Prostate gland (tissue), 2 donors: ENCODE measurements at regions not wholly inside any gene's neighbourhood (a gene's known extent, or its start where the extent isn't known, plus 50 kb on each side); places are given as distances from the start of the nearest gene placed in this dataset.

Experiments used
- DNase-seq: peaks from one replicate; pipeline ENCODE4 v3.0.0-alpha.2; 2019; ENCODE audit warnings: low spot score
- H3K27ac ChIP-seq, 2 donors: fragments of 200-600 bp; sonication (generic); 2 replicates each; pipeline ENCODE4 v1.5.1; 2017 to 2019
- H3K27me3 ChIP-seq: fragments of 200-600 bp; sonication (generic); replicated peaks from 2 replicates; pipeline ENCODE4 v1.5.1; 2019; ENCODE audit not compliant: insufficient read depth
- H3K36me3 ChIP-seq, 2 donors: fragments of 200-600 bp; sonication (generic); 1 replicate in 1 of 2; 2 replicates in 1 of 2; pipeline versions ENCODE4 v1.5.1 to v1.8.1; 2017 to 2019
- H3K4me1 ChIP-seq: fragments of 200-600 bp; sonication (generic); replicated peaks from 2 replicates; pipeline ENCODE4 v1.5.1; 2019
- H3K4me3 ChIP-seq, 2 donors: fragments of 200-600 bp; sonication (generic); 2 replicates each; pipeline ENCODE4 v1.5.1; 2017 to 2019
- H3K9me3 ChIP-seq: fragments of 200-600 bp; sonication (generic); 2 replicates; pipeline ENCODE4 v1.5.1; 2017
- POLR2A ChIP-seq: fragments of 450-650 bp; IDR thresholded peaks from one replicate; pipeline ENCODE4 v1.6.1; 2016; ENCODE audit warnings: antibody characterized with exemption, mild to moderate bottlenecking
- POLR2AphosphoS5 ChIP-seq: sonication (generic); formaldehyde crosslinking; IDR thresholded peaks from one replicate; pipeline ENCODE4 v1.6.1; 2017; ENCODE audit warnings: antibody characterized with exemption
- WGBS: methylation state at CpG from one replicate; pipeline ENCODE4 v1.1.5; 2018; 5-methylcytosine and 5-hydroxymethylcytosine counted together
- intact Hi-C: fragments of 100-400 bp; cut with DNase I; formaldehyde crosslinking; loops from one replicate; pipeline ENCODE4 v1.14.2; 2022
- TF ChIP-seq, protein P1 (sequence below), 4 experiments: fragments of 200-600 bp in 2 of 4; fragments of 450-650 bp in 2 of 4; sonication (generic) in 2 of 4; IDR thresholded peaks; 1 replicate in 3 of 4; 2 replicates in 1 of 4; pipeline ENCODE4 v1.5.1; 2016 to 2019; ENCODE audit warnings: antibody characterized with exemption in 4 of 4, mild to moderate bottlenecking in 2 of 4, moderate library complexity in 2 of 4

DNA sequence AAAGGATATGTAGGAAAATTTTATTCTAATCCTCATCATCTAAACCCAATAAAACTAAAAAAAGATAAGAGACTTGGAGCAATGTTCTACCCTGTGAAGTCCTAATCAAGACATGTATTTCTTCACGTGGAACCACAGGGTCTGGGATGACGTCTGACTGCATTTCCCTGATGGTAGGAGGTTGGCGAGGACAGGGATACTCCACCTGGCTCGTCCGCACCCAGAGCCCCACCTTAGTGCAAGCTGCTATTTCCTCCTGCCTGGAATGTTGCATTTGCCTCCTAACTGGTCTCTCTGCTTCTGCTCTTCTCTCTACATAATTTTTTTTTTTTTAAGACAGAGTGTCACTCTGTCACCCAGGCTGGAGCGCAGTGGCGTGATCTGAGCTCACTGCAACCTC, 57.7 kb upstream of the RASGRP1 start:
- no peaks in the 10 kb centered on the region for H3K36me3 ChIP-seq
- TF ChIP-seq, protein P1, sequence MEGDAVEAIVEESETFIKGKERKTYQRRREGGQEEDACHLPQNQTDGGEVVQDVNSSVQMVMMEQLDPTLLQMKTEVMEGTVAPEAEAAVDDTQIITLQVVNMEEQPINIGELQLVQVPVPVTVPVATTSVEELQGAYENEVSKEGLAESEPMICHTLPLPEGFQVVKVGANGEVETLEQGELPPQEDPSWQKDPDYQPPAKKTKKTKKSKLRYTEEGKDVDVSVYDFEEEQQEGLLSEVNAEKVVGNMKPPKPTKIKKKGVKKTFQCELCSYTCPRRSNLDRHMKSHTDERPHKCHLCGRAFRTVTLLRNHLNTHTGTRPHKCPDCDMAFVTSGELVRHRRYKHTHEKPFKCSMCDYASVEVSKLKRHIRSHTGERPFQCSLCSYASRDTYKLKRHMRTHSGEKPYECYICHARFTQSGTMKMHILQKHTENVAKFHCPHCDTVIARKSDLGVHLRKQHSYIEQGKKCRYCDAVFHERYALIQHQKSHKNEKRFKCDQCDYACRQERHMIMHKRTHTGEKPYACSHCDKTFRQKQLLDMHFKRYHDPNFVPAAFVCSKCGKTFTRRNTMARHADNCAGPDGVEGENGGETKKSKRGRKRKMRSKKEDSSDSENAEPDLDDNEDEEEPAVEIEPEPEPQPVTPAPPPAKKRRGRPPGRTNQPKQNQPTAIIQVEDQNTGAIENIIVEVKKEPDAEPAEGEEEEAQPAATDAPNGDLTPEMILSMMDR (IDR thresholded peaks at IDR 0.05) = no peak
- no peak for TF ChIP-seq POLR2AphosphoS5
- no peak for TF ChIP-seq POLR2A
- DNase-seq = no peak
- 74% methylated on average over 7 of the region's 7 CpGs for WGBS
- H3K4me3 ChIP-seq = no peak overlapping the region
- H3K27me3 ChIP-seq = no peaks in the 10 kb centered on the region
- intact Hi-C loops = no loop called here
- H3K4me1 ChIP-seq = no peaks in the 10 kb centered on the region
- no peak overlapping the region for H3K27ac ChIP-seq
- no peaks in the 10 kb centered on the region for H3K9me3 ChIP-seq

DNA sequence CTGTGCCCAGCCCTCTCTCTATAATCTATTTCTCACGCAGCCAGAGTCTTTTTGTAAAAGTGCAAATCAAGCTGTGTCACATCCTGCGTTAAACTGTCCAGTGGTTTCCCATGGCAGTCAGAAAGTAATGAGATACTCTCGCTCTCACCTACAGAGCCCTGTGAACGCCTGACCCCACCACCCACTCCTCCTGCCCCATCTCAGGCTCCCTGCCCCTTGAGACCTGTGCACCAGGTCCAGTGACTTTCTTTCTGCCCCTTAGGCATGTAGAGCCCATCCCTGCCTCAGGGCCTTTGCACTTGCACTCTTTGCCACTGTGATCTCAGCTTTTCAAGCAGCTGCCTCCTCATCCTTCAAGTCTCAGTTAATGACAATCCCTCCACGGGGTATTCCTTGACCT, 58.3 kb upstream of the RASGRP1 start:
- no peak for TF ChIP-seq POLR2A
- intact Hi-C loops = no loop called here
- no peak overlapping the region for H3K27ac ChIP-seq
- no peak for DNase-seq
- 92% methylated on average over 5 of the region's 5 CpGs for whole genome bisulfite sequencing
- no peak overlapping the region for H3K4me3 ChIP-seq
- H3K9me3 ChIP-seq = no peaks in the 10 kb centered on the region
- no peaks in the 10 kb centered on the region for H3K4me1 ChIP-seq
- no peaks in the 10 kb centered on the region for H3K36me3 ChIP-seq
- H3K27me3 ChIP-seq = no peaks in the 10 kb centered on the region

DNA sequence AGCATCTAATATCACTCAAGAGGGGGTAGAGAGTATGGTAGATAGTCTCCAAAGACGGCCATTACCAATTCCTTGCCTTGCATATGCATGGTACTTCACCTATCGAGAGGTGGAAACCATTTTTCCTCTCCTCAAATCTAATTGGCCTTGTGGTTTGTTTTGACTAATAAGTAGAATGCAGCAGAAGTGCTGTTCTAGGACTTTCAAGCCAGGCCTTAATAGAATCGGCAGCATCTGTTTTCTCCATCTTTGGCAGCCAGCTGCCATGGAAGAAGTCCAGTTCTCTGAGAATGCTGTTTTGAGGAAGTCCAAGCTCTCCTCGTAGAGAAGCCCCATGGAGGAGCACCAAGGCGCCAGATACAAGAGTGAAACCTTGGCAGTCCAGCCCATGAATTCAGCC, 59.1 kb upstream of the RASGRP1 start:
- DNase-seq = no peak
- Histone ChIP-seq H3K9me3 (no peaks in the 10 kb centered on the region), H3K27ac (no peak overlapping the region), H3K36me3 (no peaks in the 10 kb centered on the region), H3K4me1 (no peaks in the 10 kb centered on the region), H3K4me3 (no peak overlapping the region), H3K27me3 (no peaks in the 10 kb centered on the region)
- TF ChIP-seq POLR2AphosphoS5 (no peak), POLR2A (no peak)
- TF ChIP-seq, protein P1 (IDR thresholded peaks at IDR 0.05) = no peak
- 78% methylated on average over 5 of the region's 5 CpGs for WGBS
- intact Hi-C loops = no loop called here

DNA sequence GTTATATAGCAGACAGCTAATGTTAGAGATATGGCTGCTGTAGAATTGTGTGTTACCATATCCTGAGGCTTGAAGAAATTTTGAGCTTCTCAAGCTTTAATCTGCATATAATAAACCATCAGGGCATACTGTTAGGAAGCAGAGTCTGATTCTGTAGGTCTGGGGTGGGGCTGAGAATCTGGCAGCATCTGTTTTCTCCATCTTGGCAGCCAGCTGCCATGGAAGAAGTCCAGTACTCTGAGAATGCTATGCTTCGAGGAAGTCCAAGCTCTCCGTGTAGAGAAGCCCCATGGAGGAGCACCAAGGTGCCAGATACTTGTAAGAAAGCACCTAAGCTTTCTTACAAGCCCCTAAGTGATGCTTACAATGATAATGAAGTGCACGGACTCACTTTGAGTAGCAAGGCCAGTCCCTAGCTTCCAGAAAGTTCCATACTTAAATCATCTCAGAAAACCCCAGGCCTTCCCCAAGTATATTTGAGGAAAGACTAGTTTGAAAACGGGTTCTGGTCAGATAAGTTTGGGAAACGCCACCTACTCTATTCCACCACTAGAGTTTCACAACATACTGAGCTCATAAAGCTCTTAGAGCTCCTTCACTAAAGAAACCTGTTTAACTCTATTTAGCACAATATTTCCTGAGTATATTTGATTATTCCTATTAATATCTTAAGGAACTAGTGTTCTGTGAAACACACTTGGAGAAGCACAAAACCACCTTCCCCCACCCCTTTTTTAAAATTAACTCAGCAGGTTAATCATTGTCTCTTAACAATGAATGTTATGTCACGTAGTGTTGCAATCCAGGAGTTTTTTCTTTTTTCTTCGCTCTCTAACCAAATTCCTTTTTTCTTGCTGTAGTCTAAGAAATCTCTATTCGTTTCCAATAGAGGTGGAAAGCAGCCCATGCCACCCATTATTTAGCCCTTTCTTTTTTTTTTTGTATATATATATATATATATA, 59.9 kb upstream of the RASGRP1 start:
- H3K9me3 ChIP-seq = no peaks in the 10 kb centered on the region
- WGBS = 63% methylated on average over 8 of the region's 8 CpGs
- intact Hi-C loops = no loop called here
- H3K36me3 ChIP-seq = no peaks in the 10 kb centered on the region
- H3K27me3 ChIP-seq = no peaks in the 10 kb centered on the region
- no peak overlapping the region for H3K4me3 ChIP-seq
- no peaks in the 10 kb centered on the region for H3K4me1 ChIP-seq
- no peak for TF ChIP-seq POLR2A
- TF ChIP-seq, protein P1 (IDR thresholded peaks at IDR 0.05) = no peak
- TF ChIP-seq POLR2AphosphoS5 = no peak
- no peak overlapping the region for H3K27ac ChIP-seq
- DNase-seq = no peak

DNA sequence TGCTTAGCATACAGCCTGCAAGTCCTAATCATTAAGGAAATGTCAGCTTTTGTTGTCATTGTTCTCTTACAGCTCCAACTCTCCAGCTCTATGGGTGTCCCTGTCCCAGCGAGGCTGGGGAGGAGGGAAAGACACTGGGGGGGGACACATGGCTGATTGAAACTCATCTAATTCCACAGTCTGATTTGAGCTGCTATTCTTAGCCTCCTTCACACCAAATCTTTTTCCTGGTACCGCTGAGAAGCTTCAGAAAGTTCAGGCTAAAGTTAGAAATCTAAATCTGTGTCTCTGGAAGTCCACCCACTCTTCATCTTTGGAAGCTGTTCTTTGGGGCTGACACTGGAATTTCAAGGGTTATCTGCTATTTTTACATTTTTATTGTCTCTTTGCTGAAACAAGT, 61.3 kb upstream of the RASGRP1 start:
- Histone ChIP-seq H3K4me1 (no peaks in the 10 kb centered on the region), H3K4me3 (no peak overlapping the region), H3K27ac (no peak overlapping the region), H3K36me3 (no peaks in the 10 kb centered on the region), H3K9me3 (no peaks in the 10 kb centered on the region), H3K27me3 (no peaks in the 10 kb centered on the region)
- DNase-seq = no peak
- 81% methylated on average over 2 of the region's 2 CpGs for WGBS
- TF ChIP-seq POLR2A = no peak
- TF ChIP-seq, protein P1 (IDR thresholded peaks at IDR 0.05) = no peak
- no peak for TF ChIP-seq POLR2AphosphoS5
- intact Hi-C loops = no loop called here
